GM12878 (cell line): ENCODE measurements at regions not wholly inside any gene's neighbourhood (a gene's known extent, or its start where the extent isn't known, plus 50 kb on each side); places are given as distances from the start of the nearest gene placed in this dataset.

Experiments used
- ATAC-seq: fragments of 200-7000 bp; cut with Tn5 transposase; 3 replicates; pipeline ENCODE4 v1.9.1; 2020; ENCODE audit warnings: mild to moderate bottlenecking, moderate library complexity
- BruUV-seq: library from RNA; stranded (reverse); fragments of 400-500 nt; replicated peaks from 2 replicates; lab custom pipeline; 2021; lab: Mats Ljungman, UMichigan
- CTCF ChIA-PET: fragments of 300-600 bp; sonication (Branson Sonifier 250); formaldehyde crosslinking; extraction: SDS; loops from one replicate; lab custom pipeline; 2021; ENCODE audit warnings: inconsistent platforms; lab: Yijun Ruan, JAX
- POLR2A ChIA-PET: fragments of 350-600 bp; formaldehyde crosslinking; extraction: SDS; loops from one replicate; lab custom pipeline; 2021; ENCODE audit warnings: inconsistent platforms; lab: Charles Lee
- RAD21 ChIA-PET: fragments of 300-600 bp; sonication (Branson Sonifier 250); formaldehyde crosslinking; loops from one replicate; lab custom pipeline; 2023; ENCODE audit warnings: antibody characterized with exemption; ENCODE audit not compliant: unreplicated experiment; lab: Charles Lee
- SMC1A ChIA-PET: fragments of 300-600 bp; sonication (Branson Sonifier 250); formaldehyde crosslinking; loops from one replicate; lab custom pipeline; 2023; ENCODE audit not compliant: unreplicated experiment, uncharacterized antibody; lab: Charles Lee
- DNase-seq: peaks from one replicate; pipeline ENCODE4 v3.0.0-alpha.2; 2011; ENCODE audit warnings: low read depth, low spot score
- FAIRE-seq: peaks from 3 replicates; lab custom pipeline; 2011; peaks lifted over from hg19 to GRCh38; lab: Jason Lieb, UNC
- H2AFZ ChIP-seq: 2 replicates; pipeline ENCODE4 v1.6.0; 2011; ENCODE audit warnings: low read depth, low read length, control low read depth; ENCODE audit not compliant: control insufficient read depth
- H3K27ac ChIP-seq: 2 replicates; pipeline ENCODE4 v1.5.1; 2011; ENCODE audit warnings: control low read depth; ENCODE audit not compliant: control insufficient read depth, insufficient read depth
- H3K27me3 ChIP-seq, 2 experiments: replicated peaks in 1 of 2; 2 replicates each; pipeline versions ENCODE4 v1.6.0 to v1.6.1; 2011; ENCODE audit warnings: low read length in 1 of 2; ENCODE audit not compliant: control insufficient read depth in 2 of 2, insufficient read depth in 2 of 2
- H3K36me3 ChIP-seq, 2 experiments: 2 replicates each; pipeline ENCODE4 v1.5.1; 2011; ENCODE audit warnings: low read length in 1 of 2; ENCODE audit not compliant: control insufficient read depth in 2 of 2, insufficient read depth in 2 of 2
- H3K4me1 ChIP-seq: 2 replicates; pipeline ENCODE4 v1.6.1; 2011; ENCODE audit warnings: mild to moderate bottlenecking, low read length, moderate library complexity, mixed read lengths; ENCODE audit not compliant: control insufficient read depth, insufficient read depth
- H3K4me2 ChIP-seq: 2 replicates; pipeline ENCODE4 v1.6.0; 2011; ENCODE audit warnings: control low read depth; ENCODE audit not compliant: control insufficient read depth, insufficient read depth
- H3K4me3 ChIP-seq: fragments of 200-600 bp; sonication (generic); 2 replicates; pipeline ENCODE4 v1.5.1; 2016
- H3K79me2 ChIP-seq: 2 replicates; pipeline ENCODE4 v1.6.0; 2011; ENCODE audit warnings: low read length; ENCODE audit not compliant: control insufficient read depth, insufficient read depth
- H3K9ac ChIP-seq: 2 replicates; pipeline ENCODE4 v1.8.0; 2011; ENCODE audit warnings: low read length, control low read depth, mixed read lengths; ENCODE audit not compliant: control insufficient read depth, insufficient read depth
- H3K9me3 ChIP-seq: replicated peaks from 3 replicates; pipeline ENCODE4 v1.5.1; 2011; ENCODE audit warnings: mild to moderate bottlenecking, low read length; ENCODE audit not compliant: control insufficient read depth, insufficient read depth
- H4K20me1 ChIP-seq: 2 replicates; pipeline ENCODE4 v1.6.0; 2011; ENCODE audit not compliant: control insufficient read depth, insufficient read depth
- MYB ChIP-seq: fragments of 150-350 bp; IDR thresholded peaks from 2 replicates; pipeline ENCODE4 v1.6.1; 2014; ENCODE audit warnings: mild to moderate bottlenecking, low read depth, low read length, borderline replicate concordance
- RCOR1 ChIP-seq: conservative IDR thresholded peaks from 2 replicates; pipeline ENCODE4 v1.6.1; 2012; ENCODE audit warnings: low read depth, low read length, improper control_type of control experiment
- SMAD1 ChIP-seq: fragments of 450-650 bp; IDR thresholded peaks from 2 replicates; pipeline ENCODE4 v1.6.1; 2018; ENCODE audit warnings: mild to moderate bottlenecking, low read depth; ENCODE audit not compliant: partially characterized antibody
- ZSCAN29 ChIP-seq: fragments of 450-650 bp; IDR thresholded peaks from 2 replicates; pipeline ENCODE4 v1.6.1; 2017; ENCODE audit warnings: mild to moderate bottlenecking, moderate library complexity
- WGBS: methylation state at CpG from one replicate; pipeline ENCODE4 v1.1.6; 2016; ENCODE audit warnings: low lambda C conversion rate; ENCODE audit not compliant: insufficient replicate concordance, insufficient coverage; ENCODE audit errors: missing lambda C conversion rate; 5-methylcytosine and 5-hydroxymethylcytosine counted together
- in situ Hi-C: fragments of 300-500 bp; cut with MboI; formaldehyde crosslinking; loops from 9 replicates; pipeline ENCODE4 v1.14.3; 2018; ENCODE audit warnings: mixed read lengths
- intact Hi-C: fragments of 100-400 bp; cut with micrococcal nuclease; formaldehyde crosslinking; loops from one replicate; pipeline ENCODE4 v1.14.2; 2022; ENCODE audit not compliant: unreplicated experiment
- TF ChIP-seq, protein P1 (sequence below): IDR thresholded peaks from 2 replicates; pipeline ENCODE4 v1.6.1; 2012; ENCODE audit warnings: mild to moderate bottlenecking, low read depth, low read length

- TF ChIP-seq, protein P1, sequence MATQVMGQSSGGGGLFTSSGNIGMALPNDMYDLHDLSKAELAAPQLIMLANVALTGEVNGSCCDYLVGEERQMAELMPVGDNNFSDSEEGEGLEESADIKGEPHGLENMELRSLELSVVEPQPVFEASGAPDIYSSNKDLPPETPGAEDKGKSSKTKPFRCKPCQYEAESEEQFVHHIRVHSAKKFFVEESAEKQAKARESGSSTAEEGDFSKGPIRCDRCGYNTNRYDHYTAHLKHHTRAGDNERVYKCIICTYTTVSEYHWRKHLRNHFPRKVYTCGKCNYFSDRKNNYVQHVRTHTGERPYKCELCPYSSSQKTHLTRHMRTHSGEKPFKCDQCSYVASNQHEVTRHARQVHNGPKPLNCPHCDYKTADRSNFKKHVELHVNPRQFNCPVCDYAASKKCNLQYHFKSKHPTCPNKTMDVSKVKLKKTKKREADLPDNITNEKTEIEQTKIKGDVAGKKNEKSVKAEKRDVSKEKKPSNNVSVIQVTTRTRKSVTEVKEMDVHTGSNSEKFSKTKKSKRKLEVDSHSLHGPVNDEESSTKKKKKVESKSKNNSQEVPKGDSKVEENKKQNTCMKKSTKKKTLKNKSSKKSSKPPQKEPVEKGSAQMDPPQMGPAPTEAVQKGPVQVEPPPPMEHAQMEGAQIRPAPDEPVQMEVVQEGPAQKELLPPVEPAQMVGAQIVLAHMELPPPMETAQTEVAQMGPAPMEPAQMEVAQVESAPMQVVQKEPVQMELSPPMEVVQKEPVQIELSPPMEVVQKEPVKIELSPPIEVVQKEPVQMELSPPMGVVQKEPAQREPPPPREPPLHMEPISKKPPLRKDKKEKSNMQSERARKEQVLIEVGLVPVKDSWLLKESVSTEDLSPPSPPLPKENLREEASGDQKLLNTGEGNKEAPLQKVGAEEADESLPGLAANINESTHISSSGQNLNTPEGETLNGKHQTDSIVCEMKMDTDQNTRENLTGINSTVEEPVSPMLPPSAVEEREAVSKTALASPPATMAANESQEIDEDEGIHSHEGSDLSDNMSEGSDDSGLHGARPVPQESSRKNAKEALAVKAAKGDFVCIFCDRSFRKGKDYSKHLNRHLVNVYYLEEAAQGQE, result no peak
Measured at GRCh38 chrX:43386875-43387274, 269.2 kb upstream of the MAOA start (continued).

DNA sequence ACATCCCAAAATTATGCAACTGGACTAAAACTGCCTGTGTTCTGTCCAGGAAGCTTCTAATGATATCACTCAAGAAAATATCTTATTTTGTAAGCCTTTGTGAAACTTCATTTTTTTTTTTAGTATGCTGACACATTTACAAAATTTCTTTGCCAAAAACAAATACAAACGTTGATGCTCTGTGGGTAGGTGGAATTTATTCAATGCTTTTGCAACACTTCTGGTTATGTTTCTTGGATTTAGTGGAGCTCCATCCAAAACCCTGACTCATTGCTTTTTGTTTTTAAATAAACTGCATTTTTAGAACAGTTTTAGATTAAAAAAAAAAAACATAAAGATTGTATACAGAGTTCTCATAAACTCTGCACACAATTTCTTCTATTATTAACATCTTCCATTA is 250.9 kb upstream of the MAOA start:
- H3K4me1 ChIP-seq, result no peaks in the 10 kb centered on the region
- in situ Hi-C loops, result no loop called here
- H3K36me3 ChIP-seq, result no peaks in the 10 kb centered on the region
- no peaks in the 10 kb centered on the region for H3K79me2 ChIP-seq
- BruUV-seq, result no TSS peak
- FAIRE-seq (no peak), DNase-seq (no peak), ATAC-seq (no peak)
- ChIA-PET POLR2A (no interaction called here), RAD21 (no interaction called here), CTCF (no interaction called here), SMC1A (no interaction called here)
- no peak overlapping the region for H3K9ac ChIP-seq
- H3K4me2 ChIP-seq, result no peak overlapping the region
- H3K27me3 ChIP-seq, result no peaks in the 10 kb centered on the region
- no peak overlapping the region for H3K27ac ChIP-seq
- H3K4me3 ChIP-seq, result no peak overlapping the region
- no peak overlapping the region for H2AFZ ChIP-seq
- H3K9me3 ChIP-seq, result no peaks in the 10 kb centered on the region
- TF ChIP-seq RCOR1 (no peak), ZSCAN29 (no peak), SMAD1 (no peak), MYB (no peak)
- 0% methylated on average over 1 of the region's 1 CpG for WGBS
- intact Hi-C loops, result no loop called here
- no peaks in the 10 kb centered on the region for H4K20me1 ChIP-seq
